Adrenal gland (tissue), 5 donors: ENCODE measurements at regions not wholly inside any gene's neighbourhood (a gene's known extent, or its start where the extent isn't known, plus 50 kb on each side); places are given as distances from the start of the nearest gene placed in this dataset.

Experiments
- CTCF ChIP-seq, 6 experiments: fragments of 450-650 bp in 4 of 6; fragments of 200-600 bp in 2 of 6; sonication (generic) in 1 of 6; IDR thresholded peaks; 1 replicate in 5 of 6; 2 replicates in 1 of 6; pipeline versions ENCODE4 v1.5.1 to v1.8.0; 2016 to 2021; ENCODE audit warnings: antibody characterized with exemption in 6 of 6, mild to moderate bottlenecking in 2 of 6, moderate library complexity in 1 of 6
- POLR2A ChIP-seq, 2 donors: fragments of 450-650 bp; IDR thresholded peaks; one replicate each; pipeline ENCODE4 v1.6.1; 2017; ENCODE audit warnings: antibody characterized with exemption in 2 of 2, mild to moderate bottlenecking in 2 of 2, moderate library complexity in 1 of 2
- donor health status: DM: no; HTN: no; CAD: no.

- TF ChIP-seq CTCF (IDR thresholded peaks at IDR 0.05) = no peak
- no peak for TF ChIP-seq POLR2A (IDR thresholded peaks at IDR 0.05)
Measured at GRCh38 chr4:149933883-149934282, 118.2 kb upstream of the IQCM start.
